H9 (cell line): ENCODE measurements at regions not wholly inside any gene's neighbourhood (a gene's known extent, or its start where the extent isn't known, plus 50 kb on each side); places are given as distances from the start of the nearest gene placed in this dataset.

Experiments used
- DNase-seq: peaks from one replicate; pipeline ENCODE4 v3.0.0-alpha.2; 2017
- H2AFZ ChIP-seq: one replicate; pipeline ENCODE4 v1.6.1; 2013; ENCODE audit warnings: mild to moderate bottlenecking, low read length, control low read depth, moderate library complexity
- H2AK5ac ChIP-seq: 2 replicates; pipeline ENCODE4 v1.6.1; 2013; ENCODE audit warnings: low read length, control low read depth, mixed read lengths; ENCODE audit not compliant: insufficient read length
- H2BK120ac ChIP-seq: one replicate; pipeline ENCODE4 v1.6.1; 2013; ENCODE audit warnings: low read depth, mild to moderate bottlenecking, low read length, control low read depth, inconsistent platforms; ENCODE audit not compliant: poor library complexity, severe bottlenecking
- H2BK12ac ChIP-seq: 2 replicates; pipeline ENCODE4 v1.6.1; 2013; ENCODE audit warnings: low read length, control low read depth, mixed read lengths, low read depth; ENCODE audit not compliant: insufficient read length
- H2BK15ac ChIP-seq: 2 replicates; pipeline ENCODE4 v1.6.1; 2013; ENCODE audit warnings: low read depth, low read length, control low read depth
- H2BK20ac ChIP-seq: one replicate; pipeline ENCODE4 v1.6.1; 2013; ENCODE audit warnings: low read depth, mild to moderate bottlenecking, low read length, control low read depth, inconsistent platforms; ENCODE audit not compliant: poor library complexity, severe bottlenecking
- H2BK5ac ChIP-seq: 2 replicates; pipeline ENCODE4 v1.6.1; 2013; ENCODE audit warnings: low read length, control low read depth, mixed read lengths; ENCODE audit not compliant: insufficient read length
- H3K14ac ChIP-seq: 2 replicates; pipeline ENCODE4 v1.6.1; 2013; ENCODE audit warnings: low read length, control low read depth; ENCODE audit not compliant: insufficient read depth
- H3K18ac ChIP-seq: 2 replicates; pipeline ENCODE4 v1.6.1; 2013; ENCODE audit warnings: low read depth, mild to moderate bottlenecking, mixed read lengths, low read length, control low read depth; ENCODE audit not compliant: insufficient read length
- H3K23ac ChIP-seq: 2 replicates; pipeline ENCODE4 v1.6.1; 2013; ENCODE audit warnings: low read length, control low read depth, mixed read lengths, low read depth; ENCODE audit not compliant: insufficient read length
- H3K23me2 ChIP-seq: 2 replicates; pipeline ENCODE4 v1.6.1; 2013; ENCODE audit warnings: low read depth, mild to moderate bottlenecking, mixed read lengths, low read length, control low read depth; ENCODE audit not compliant: insufficient read length, poor library complexity, severe bottlenecking
- H3K27ac ChIP-seq: 2 replicates; pipeline ENCODE4 v1.5.1; 2013; ENCODE audit warnings: low read length, control low read depth, mixed read lengths, low read depth; ENCODE audit not compliant: insufficient read length
- H3K27me3 ChIP-seq: 2 replicates; pipeline ENCODE4 v1.6.1; 2013; ENCODE audit warnings: low read length, control low read depth, inconsistent platforms; ENCODE audit not compliant: insufficient read depth
- H3K4ac ChIP-seq: 2 replicates; pipeline ENCODE4 v1.6.1; 2013; ENCODE audit warnings: low read depth, mild to moderate bottlenecking, control low read depth, inconsistent platforms, low read length, moderate library complexity
- H3K4me1 ChIP-seq: 2 replicates; pipeline ENCODE4 v1.6.1; 2013; ENCODE audit warnings: low read length, control low read depth, inconsistent platforms; ENCODE audit not compliant: insufficient read depth
- H3K4me2 ChIP-seq: 2 replicates; pipeline ENCODE4 v1.6.1; 2013; ENCODE audit warnings: low read length, control low read depth, mixed read lengths; ENCODE audit not compliant: insufficient read length, insufficient read depth
- H3K56ac ChIP-seq: 2 replicates; pipeline ENCODE4 v1.6.1; 2013; ENCODE audit warnings: low read depth, mild to moderate bottlenecking, mixed read lengths, low read length, control low read depth; ENCODE audit not compliant: insufficient read length
- H3K79me1 ChIP-seq: 2 replicates; pipeline ENCODE4 v1.6.1; 2013; ENCODE audit warnings: low read depth, mild to moderate bottlenecking, moderate library complexity, low read length, control low read depth, inconsistent platforms; ENCODE audit not compliant: insufficient read depth, poor library complexity, severe bottlenecking
- H3K79me2 ChIP-seq: 2 replicates; pipeline ENCODE4 v1.6.1; 2013; ENCODE audit warnings: low read length, control low read depth, inconsistent platforms; ENCODE audit not compliant: insufficient read depth
- H3K9ac ChIP-seq: 2 replicates; pipeline ENCODE4 v1.6.1; 2013; ENCODE audit warnings: low read length, control low read depth, mixed read lengths; ENCODE audit not compliant: insufficient read length; ENCODE audit errors: extremely low read depth
- H3K9me3 ChIP-seq: one replicate; pipeline ENCODE4 v1.6.1; 2013; ENCODE audit warnings: low read depth, low read length, inconsistent platforms; ENCODE audit not compliant: control insufficient read depth
- H3T11ph ChIP-seq: one replicate; pipeline ENCODE4 v1.6.1; 2013; ENCODE audit warnings: mild to moderate bottlenecking, low read length, control low read depth, inconsistent platforms
- H4K20me1 ChIP-seq: one replicate; pipeline ENCODE4 v1.6.1; 2013; ENCODE audit not compliant: control insufficient read depth, insufficient read length, insufficient read depth
- H4K5ac ChIP-seq: 2 replicates; pipeline ENCODE4 v1.6.1; 2013; ENCODE audit warnings: low read depth, mild to moderate bottlenecking, mixed read lengths, low read length, control low read depth; ENCODE audit not compliant: insufficient read length
- H4K8ac ChIP-seq: replicated peaks from 2 replicates; pipeline ENCODE4 v1.6.1; 2013; ENCODE audit warnings: low read length, control low read depth, mixed read lengths, low read depth; ENCODE audit not compliant: insufficient read length
- H4K91ac ChIP-seq: 2 replicates; pipeline ENCODE4 v1.6.1; 2013; ENCODE audit warnings: low read depth, mild to moderate bottlenecking, moderate library complexity, mixed read lengths, low read length, control low read depth; ENCODE audit not compliant: insufficient read length
- H3K27ac Mint-ChIP-seq, 3 experiments: 2 replicates in 2 of 3; 3 replicates in 1 of 3; pipeline ENCODE4 v1.8.0; 2020 to 2021; ENCODE audit warnings: mixed read lengths in 3 of 3, mild to moderate bottlenecking in 1 of 3, moderate library complexity in 1 of 3
- H3K27me3 Mint-ChIP-seq: 2 replicates; pipeline ENCODE4 v1.8.0; 2021; ENCODE audit warnings: low read depth, mild to moderate bottlenecking, moderate library complexity, mixed read lengths
- H3K36me3 Mint-ChIP-seq, 3 experiments: 2 replicates in 2 of 3; 3 replicates in 1 of 3; pipeline ENCODE4 v1.8.0; 2020 to 2021; ENCODE audit warnings: low read depth in 3 of 3, mixed read lengths in 3 of 3; ENCODE audit not compliant: insufficient read depth in 1 of 3
- H3K4me1 Mint-ChIP-seq, 2 experiments: 2 replicates each; pipeline ENCODE4 v1.8.0; 2020; ENCODE audit warnings: mixed read lengths in 2 of 2
- H3K4me3 Mint-ChIP-seq, 2 experiments: 2 replicates in 1 of 2; 3 replicates in 1 of 2; pipeline ENCODE4 v1.8.0; 2020 to 2021; ENCODE audit warnings: mild to moderate bottlenecking in 2 of 2, mixed read lengths in 2 of 2, moderate library complexity in 1 of 2
- H3K9me3 Mint-ChIP-seq, 2 experiments: 2 replicates in 1 of 2; 3 replicates in 1 of 2; pipeline ENCODE4 v1.8.0; 2020; ENCODE audit warnings: mild to moderate bottlenecking in 2 of 2, mixed read lengths in 2 of 2, moderate library complexity in 1 of 2
- WGBS: extraction: QIAGEN DNeasy Blood & Tissue Kit; methylation state at CpG from one replicate; pipeline ENCODE4 v1.1.7; 2013; ENCODE audit warnings: missing lambda C conversion rate, low lambda C conversion rate, mixed read lengths; ENCODE audit not compliant: insufficient read length; ENCODE audit errors: extremely low coverage; 5-methylcytosine and 5-hydroxymethylcytosine counted together
- TF ChIP-seq, protein P1 (sequence below): fragments of 200-600 bp; sonication (generic); conservative IDR thresholded peaks from 3 replicates; pipeline ENCODE4 v1.8.0; 2021; ENCODE audit warnings: antibody characterized with exemption, mild to moderate bottlenecking

DNA sequence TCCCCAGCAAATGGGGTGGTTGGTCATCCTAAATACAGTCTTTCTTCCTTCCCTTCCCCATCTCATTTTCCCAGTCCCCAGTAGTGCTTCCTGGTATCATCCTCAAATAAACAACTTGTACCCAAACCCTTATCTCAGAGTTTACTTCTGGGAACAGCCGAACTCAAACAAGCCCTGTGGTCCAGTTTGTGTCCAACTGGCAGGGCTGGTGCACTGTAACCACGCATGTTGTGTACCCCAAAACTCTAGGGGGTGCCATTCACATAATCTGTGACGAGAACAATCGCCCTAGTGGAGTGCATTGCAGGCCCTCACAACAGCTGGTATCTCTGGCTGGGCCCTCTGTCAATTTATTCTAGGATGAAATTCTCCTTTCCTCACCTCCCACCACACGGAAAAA is 366.2 kb downstream of the TNS1 start:
- Histone ChIP-seq H3K4ac (no peak overlapping the region), H4K20me1 (no peaks in the 10 kb centered on the region), H2BK15ac (no peak overlapping the region), H4K8ac (no peak overlapping the region), H2BK5ac (no peak overlapping the region), H3K79me1 (no peaks in the 10 kb centered on the region), H3K79me2 (no peaks in the 10 kb centered on the region), H3K4me1 (no peaks in the 10 kb centered on the region), H3K9me3 (no peaks in the 10 kb centered on the region), H2AFZ (no peak overlapping the region), H2AK5ac (no peak overlapping the region), H2BK120ac (no peak overlapping the region), H3K4me2 (no peak overlapping the region), H3K9ac (no peak overlapping the region), H3T11ph (no peak overlapping the region), H3K23ac (no peak overlapping the region), H3K27me3 (no peaks in the 10 kb centered on the region), H3K18ac (no peak overlapping the region), H3K56ac (no peak overlapping the region), H4K5ac (no peak overlapping the region), H4K91ac (no peak overlapping the region), H3K23me2 (no peaks in the 10 kb centered on the region), H3K14ac (no peak overlapping the region), H3K27ac (no peak overlapping the region), H2BK12ac (no peak overlapping the region), H2BK20ac (no peak overlapping the region)
- WGBS, result no CpG with 5 or more reads among the region's 5 CpGs
- no peak for DNase-seq
- Mint-ChIP-seq H3K27me3 (peaks cover 1% of the 10 kb centered on the region; the same call in 1 of the 2 replicates), H3K36me3 (no peaks in the 10 kb centered on the region), H3K27ac (no peak overlapping the region; a peak in 1 of 7 replicates), H3K4me1 (0 out of 4 replicates have a peak, but pooled peaks cover 0 to 3% of the 10 kb centered on the region in 2 experiments), H3K4me3 (no peak overlapping the region), H3K9me3 (no peaks in the 10 kb centered on the region)
- TF ChIP-seq, protein P1, sequence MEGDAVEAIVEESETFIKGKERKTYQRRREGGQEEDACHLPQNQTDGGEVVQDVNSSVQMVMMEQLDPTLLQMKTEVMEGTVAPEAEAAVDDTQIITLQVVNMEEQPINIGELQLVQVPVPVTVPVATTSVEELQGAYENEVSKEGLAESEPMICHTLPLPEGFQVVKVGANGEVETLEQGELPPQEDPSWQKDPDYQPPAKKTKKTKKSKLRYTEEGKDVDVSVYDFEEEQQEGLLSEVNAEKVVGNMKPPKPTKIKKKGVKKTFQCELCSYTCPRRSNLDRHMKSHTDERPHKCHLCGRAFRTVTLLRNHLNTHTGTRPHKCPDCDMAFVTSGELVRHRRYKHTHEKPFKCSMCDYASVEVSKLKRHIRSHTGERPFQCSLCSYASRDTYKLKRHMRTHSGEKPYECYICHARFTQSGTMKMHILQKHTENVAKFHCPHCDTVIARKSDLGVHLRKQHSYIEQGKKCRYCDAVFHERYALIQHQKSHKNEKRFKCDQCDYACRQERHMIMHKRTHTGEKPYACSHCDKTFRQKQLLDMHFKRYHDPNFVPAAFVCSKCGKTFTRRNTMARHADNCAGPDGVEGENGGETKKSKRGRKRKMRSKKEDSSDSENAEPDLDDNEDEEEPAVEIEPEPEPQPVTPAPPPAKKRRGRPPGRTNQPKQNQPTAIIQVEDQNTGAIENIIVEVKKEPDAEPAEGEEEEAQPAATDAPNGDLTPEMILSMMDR, result no peak
